ENCODE measurements at regions not wholly inside any gene's neighbourhood (a gene's known extent, or its start where the extent isn't known, plus 50 kb on each side); places are given as distances from the start of the nearest gene placed in this dataset.

DNA sequence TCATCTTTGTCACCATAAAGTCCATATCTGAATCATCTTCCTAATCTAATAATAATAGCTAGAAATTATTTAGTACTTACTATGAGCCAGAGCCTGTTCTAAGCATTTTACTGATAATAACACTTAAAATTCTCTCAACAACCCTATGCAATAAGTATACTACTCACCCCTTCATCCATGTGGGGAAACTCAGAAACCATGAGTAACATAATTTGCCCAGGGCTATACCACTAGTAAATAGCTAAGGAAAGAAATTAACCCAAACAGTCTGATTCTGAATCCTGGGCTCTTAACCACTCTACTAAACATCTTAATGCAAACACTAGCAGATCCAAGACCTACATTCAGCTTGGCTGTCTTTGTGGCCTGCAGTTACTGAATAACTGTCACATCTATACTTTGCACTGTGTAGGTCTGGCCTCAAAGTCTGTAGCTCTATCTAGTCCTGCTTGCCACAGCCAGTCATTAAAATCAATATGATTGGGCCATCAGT, 394.8 kb upstream of the ESRRG start:
- Histone ChIP-seq H3K27ac (ENCODE audit: insufficient read depth, low read length) (no peak overlapping the region), H3K4me3 (replicated peaks in 1 of 4; ENCODE audit: control extremely low read depth in 1 of 4, insufficient read depth in 1 of 4, low read depth in 3 of 4, low read length in 4 of 4) (no peak overlapping the region), H3K36me3 (ENCODE audit: control insufficient read depth, insufficient read depth, low read length) (no peaks in the 10 kb centered on the region), H3K9me3 (ENCODE audit: control insufficient read depth, insufficient read depth, low read depth, low read length) (no peaks in the 10 kb centered on the region), H2AFZ (ENCODE audit: low read length) (no peak overlapping the region), H3K4me1 (ENCODE audit: control insufficient read depth, extremely low read depth, insufficient read depth, low read length) (no peaks in the 10 kb centered on the region), H3K79me2 (ENCODE audit: control insufficient read depth, insufficient read depth, low read length) (no peaks in the 10 kb centered on the region), H4K20me1 (ENCODE audit: control insufficient read depth, extremely low read depth, insufficient read depth, low read length) (no peaks in the 10 kb centered on the region), H3K9ac (ENCODE audit: insufficient read depth, low read length) (no peak overlapping the region), H3K4me2 (ENCODE audit: extremely low read depth, insufficient read depth, low read length) (no peak overlapping the region), H3K27me3 (ENCODE audit: control insufficient read depth, insufficient read depth, low read length) (no peaks in the 10 kb centered on the region)
- TF ChIP-seq, protein P1, sequence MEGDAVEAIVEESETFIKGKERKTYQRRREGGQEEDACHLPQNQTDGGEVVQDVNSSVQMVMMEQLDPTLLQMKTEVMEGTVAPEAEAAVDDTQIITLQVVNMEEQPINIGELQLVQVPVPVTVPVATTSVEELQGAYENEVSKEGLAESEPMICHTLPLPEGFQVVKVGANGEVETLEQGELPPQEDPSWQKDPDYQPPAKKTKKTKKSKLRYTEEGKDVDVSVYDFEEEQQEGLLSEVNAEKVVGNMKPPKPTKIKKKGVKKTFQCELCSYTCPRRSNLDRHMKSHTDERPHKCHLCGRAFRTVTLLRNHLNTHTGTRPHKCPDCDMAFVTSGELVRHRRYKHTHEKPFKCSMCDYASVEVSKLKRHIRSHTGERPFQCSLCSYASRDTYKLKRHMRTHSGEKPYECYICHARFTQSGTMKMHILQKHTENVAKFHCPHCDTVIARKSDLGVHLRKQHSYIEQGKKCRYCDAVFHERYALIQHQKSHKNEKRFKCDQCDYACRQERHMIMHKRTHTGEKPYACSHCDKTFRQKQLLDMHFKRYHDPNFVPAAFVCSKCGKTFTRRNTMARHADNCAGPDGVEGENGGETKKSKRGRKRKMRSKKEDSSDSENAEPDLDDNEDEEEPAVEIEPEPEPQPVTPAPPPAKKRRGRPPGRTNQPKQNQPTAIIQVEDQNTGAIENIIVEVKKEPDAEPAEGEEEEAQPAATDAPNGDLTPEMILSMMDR (conservative IDR thresholded peaks at IDR 0.05 in 1 of 2, IDR thresholded peaks at IDR 0.05 in 1 of 2; ENCODE audit: low read depth in 1 of 2, low read length in 2 of 2): no peak
- TF ChIP-seq EZH2 (IDR thresholded peaks at IDR 0.05; ENCODE audit: low read length, missing control alignments): no peak
- DNase-seq (ENCODE audit: low read depth in 2 of 2): no peak

DNA sequence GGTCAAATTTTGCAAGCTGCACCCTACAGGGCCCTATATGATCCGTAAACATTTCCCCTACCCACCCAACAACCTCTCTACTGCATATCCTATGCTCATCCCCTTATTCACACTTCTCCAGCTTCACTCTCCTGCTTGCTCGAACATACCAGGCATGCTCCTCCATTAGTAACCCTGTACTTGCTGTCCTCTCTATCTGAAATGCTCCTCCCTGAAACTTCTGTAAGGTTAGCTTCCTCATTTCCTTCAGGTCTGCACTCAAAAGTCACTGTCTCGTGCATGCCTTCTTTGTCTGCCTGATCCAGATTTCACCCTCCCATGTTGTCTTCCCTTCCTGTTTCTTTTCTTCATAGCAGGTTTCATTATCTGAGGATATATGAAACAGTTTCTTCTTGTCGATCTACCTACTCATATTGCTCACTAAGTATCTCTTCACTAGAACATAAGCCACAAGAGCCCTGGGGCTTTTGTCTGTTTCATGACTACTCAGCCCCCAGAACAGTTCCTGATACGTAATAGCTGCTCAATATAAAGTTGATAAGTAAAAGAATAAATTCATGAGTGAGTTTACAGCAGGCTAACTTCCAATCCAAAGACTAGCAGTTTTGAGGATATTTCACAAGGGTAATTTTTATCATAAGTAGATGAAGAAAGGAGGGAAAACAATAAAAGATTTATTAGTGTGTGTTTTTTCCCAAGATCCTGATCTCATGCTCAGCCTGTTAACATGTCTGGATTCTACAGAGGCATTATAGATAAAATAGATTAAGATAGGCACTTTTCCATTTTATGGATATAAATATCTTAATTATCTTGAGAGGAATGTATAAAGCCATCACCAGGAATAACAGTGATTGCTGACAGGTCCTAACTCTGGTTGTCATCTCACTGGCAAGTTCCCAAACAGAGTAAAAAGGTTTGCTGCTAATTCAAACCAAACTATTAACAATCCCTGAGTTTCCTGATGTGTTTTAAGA, 392.5 kb upstream of the ESRRG start:
- TF ChIP-seq, protein P1 (conservative IDR thresholded peaks at IDR 0.05 in 1 of 2, IDR thresholded peaks at IDR 0.05 in 1 of 2; ENCODE audit: low read depth in 1 of 2, low read length in 2 of 2): no peak
- TF ChIP-seq EZH2 (IDR thresholded peaks at IDR 0.05; ENCODE audit: low read length, missing control alignments): no peak
- Histone ChIP-seq H3K4me3 (replicated peaks in 1 of 4; ENCODE audit: control extremely low read depth in 1 of 4, insufficient read depth in 1 of 4, low read depth in 3 of 4, low read length in 4 of 4) (no peak overlapping the region), H3K4me2 (ENCODE audit: extremely low read depth, insufficient read depth, low read length) (no peak overlapping the region), H3K9me3 (ENCODE audit: control insufficient read depth, insufficient read depth, low read depth, low read length) (no peaks in the 10 kb centered on the region), H3K4me1 (ENCODE audit: control insufficient read depth, extremely low read depth, insufficient read depth, low read length) (no peaks in the 10 kb centered on the region), H3K9ac (ENCODE audit: insufficient read depth, low read length) (no peak overlapping the region), H3K79me2 (ENCODE audit: control insufficient read depth, insufficient read depth, low read length) (no peaks in the 10 kb centered on the region), H3K27me3 (ENCODE audit: control insufficient read depth, insufficient read depth, low read length) (no peaks in the 10 kb centered on the region), H3K27ac (ENCODE audit: insufficient read depth, low read length) (no peak overlapping the region), H3K36me3 (ENCODE audit: control insufficient read depth, insufficient read depth, low read length) (no peaks in the 10 kb centered on the region), H2AFZ (ENCODE audit: low read length) (no peak overlapping the region), H4K20me1 (ENCODE audit: control insufficient read depth, extremely low read depth, insufficient read depth, low read length) (no peaks in the 10 kb centered on the region)
- DNase-seq (ENCODE audit: low read depth in 2 of 2): no peak

DNA sequence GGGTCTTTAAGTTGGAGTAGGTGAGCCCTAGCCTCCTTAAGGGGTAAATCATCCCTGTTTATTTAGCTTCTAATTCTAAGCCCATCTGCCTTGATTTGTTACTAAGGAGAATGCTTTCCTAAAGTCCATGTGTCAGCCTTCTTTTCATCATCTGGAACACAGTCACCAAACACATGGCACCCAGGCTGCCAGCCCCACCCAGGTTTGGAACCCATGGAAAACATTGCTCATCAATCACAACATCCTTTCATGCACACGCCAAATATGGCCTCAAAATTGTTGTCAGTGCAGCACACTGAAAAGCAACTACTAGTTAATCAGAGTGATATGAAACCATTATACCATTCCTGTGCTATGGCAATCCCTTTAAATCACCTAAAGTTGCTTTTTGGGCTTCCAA, 386.7 kb upstream of the ESRRG start:
- no peaks in the 10 kb centered on the region for H3K79me2 ChIP-seq (ENCODE audit: control insufficient read depth, insufficient read depth, low read length)
- H3K9me3 ChIP-seq (ENCODE audit: control insufficient read depth, insufficient read depth, low read depth, low read length): no peaks in the 10 kb centered on the region
- H3K36me3 ChIP-seq (ENCODE audit: control insufficient read depth, insufficient read depth, low read length): no peaks in the 10 kb centered on the region
- H3K9ac ChIP-seq (ENCODE audit: insufficient read depth, low read length): no peak overlapping the region
- H3K4me2 ChIP-seq (ENCODE audit: extremely low read depth, insufficient read depth, low read length): no peak overlapping the region
- no peak for DNase-seq (ENCODE audit: low read depth in 2 of 2)
- no peak overlapping the region for H3K4me3 ChIP-seq (replicated peaks in 1 of 4; ENCODE audit: control extremely low read depth in 1 of 4, insufficient read depth in 1 of 4, low read depth in 3 of 4, low read length in 4 of 4)
- no peaks in the 10 kb centered on the region for H4K20me1 ChIP-seq (ENCODE audit: control insufficient read depth, extremely low read depth, insufficient read depth, low read length)
- H3K27ac ChIP-seq (ENCODE audit: insufficient read depth, low read length): no peak overlapping the region
- H3K27me3 ChIP-seq (ENCODE audit: control insufficient read depth, insufficient read depth, low read length): no peaks in the 10 kb centered on the region
- TF ChIP-seq, protein P1 (conservative IDR thresholded peaks at IDR 0.05 in 1 of 2, IDR thresholded peaks at IDR 0.05 in 1 of 2; ENCODE audit: low read depth in 1 of 2, low read length in 2 of 2): no peak
- no peak for TF ChIP-seq EZH2 (IDR thresholded peaks at IDR 0.05; ENCODE audit: low read length, missing control alignments)
- no peaks in the 10 kb centered on the region for H3K4me1 ChIP-seq (ENCODE audit: control insufficient read depth, extremely low read depth, insufficient read depth, low read length)
- no peak overlapping the region for H2AFZ ChIP-seq (ENCODE audit: low read length)

Data from fibroblast of lung (primary cell).